ENCODE measurements at regions not wholly inside any gene's neighbourhood (a gene's known extent, or its start where the extent isn't known, plus 50 kb on each side); places are given as distances from the start of the nearest gene placed in this dataset.

GRCh38 chr20:39135885-39136544, 173.9 kb downstream of the DHX35 start:
- H3K4me3 ChIP-seq (ENCODE audit: low read depth, low read length) = no peak overlapping the region
- no peak for TF ChIP-seq CTCF (IDR thresholded peaks at IDR 0.05; ENCODE audit: control insufficient read depth, extremely low read depth, insufficient read depth)
- no peak for DNase-seq (ENCODE audit: low read depth)

DNA sequence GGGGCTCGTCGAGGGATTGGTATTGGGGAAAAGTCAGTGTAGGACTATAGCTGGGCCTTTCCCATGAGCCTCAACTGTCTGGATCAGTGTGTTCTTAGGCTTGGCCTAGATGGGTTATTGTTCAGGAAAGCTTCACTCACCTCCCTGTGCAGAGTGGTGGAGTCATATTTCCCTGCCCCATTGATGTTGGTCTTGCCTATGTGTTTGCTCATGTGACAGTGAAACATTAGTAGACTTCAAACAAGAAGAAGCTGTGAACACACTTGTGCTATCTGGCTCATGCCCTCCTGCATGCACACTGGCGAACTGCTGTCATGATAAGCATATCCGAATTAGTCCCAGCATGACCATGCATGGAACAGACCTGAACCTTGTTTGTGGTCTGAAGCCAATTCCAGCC, 171.1 kb downstream of the DHX35 start:
- no peak for DNase-seq (ENCODE audit: low read depth)
- TF ChIP-seq CTCF (IDR thresholded peaks at IDR 0.05; ENCODE audit: control insufficient read depth, extremely low read depth, insufficient read depth) = no peak
- H3K4me3 ChIP-seq (ENCODE audit: low read depth, low read length) = no peak overlapping the region

DNA sequence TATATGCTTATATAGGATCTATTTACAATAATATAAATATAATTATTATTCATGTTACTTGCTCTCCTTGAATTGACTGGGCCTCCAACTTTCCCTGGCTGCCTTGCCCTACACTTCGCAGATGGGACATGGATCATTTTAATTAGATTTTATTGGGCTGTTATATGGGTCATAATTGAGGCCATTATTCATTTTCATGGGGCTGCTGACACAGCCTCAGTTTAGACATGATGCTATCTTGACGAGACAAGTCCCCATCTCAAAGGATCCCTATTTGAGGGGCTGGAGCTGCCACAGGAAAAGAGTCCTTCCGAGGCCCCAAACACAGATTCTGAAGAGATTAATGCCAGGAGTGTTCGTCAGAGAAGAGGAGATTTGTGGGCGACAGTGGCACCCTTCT, 170.4 kb downstream of the DHX35 start:
- DNase-seq (ENCODE audit: low read depth) = no peak
- no peak for TF ChIP-seq CTCF (IDR thresholded peaks at IDR 0.05; ENCODE audit: control insufficient read depth, extremely low read depth, insufficient read depth)
- H3K4me3 ChIP-seq (ENCODE audit: low read depth, low read length) = no peak overlapping the region

DNA sequence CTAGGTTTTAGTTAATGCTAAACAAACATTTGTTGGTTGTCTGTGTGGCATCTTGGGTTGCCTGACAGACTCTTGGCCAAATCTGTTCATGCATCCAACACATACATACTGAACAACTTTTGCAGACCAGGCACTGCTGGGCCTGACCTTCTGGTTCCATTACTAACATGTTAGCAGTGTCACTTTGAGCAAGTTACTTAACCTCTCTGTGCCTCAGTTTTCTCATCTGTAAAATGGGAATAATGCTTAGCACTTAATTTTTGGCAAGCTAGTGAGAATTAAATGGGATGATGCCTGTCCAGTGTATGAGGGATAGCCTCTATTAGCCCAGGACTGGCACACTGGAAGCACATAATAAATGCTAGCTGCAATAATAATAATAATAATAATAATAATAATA, 169.9 kb downstream of the DHX35 start:
- DNase-seq (ENCODE audit: low read depth) = no peak
- no peak overlapping the region for H3K4me3 ChIP-seq (ENCODE audit: low read depth, low read length)
- TF ChIP-seq CTCF (IDR thresholded peaks at IDR 0.05; ENCODE audit: control insufficient read depth, extremely low read depth, insufficient read depth) = no peak

GRCh38 chr20:39130627-39131026, 168.5 kb downstream of the DHX35 start:
- no peak for DNase-seq (ENCODE audit: low read depth)
- no peak overlapping the region for H3K4me3 ChIP-seq (ENCODE audit: low read depth, low read length)
- TF ChIP-seq CTCF (IDR thresholded peaks at IDR 0.05; ENCODE audit: control insufficient read depth, extremely low read depth, insufficient read depth) = no peak

DNA sequence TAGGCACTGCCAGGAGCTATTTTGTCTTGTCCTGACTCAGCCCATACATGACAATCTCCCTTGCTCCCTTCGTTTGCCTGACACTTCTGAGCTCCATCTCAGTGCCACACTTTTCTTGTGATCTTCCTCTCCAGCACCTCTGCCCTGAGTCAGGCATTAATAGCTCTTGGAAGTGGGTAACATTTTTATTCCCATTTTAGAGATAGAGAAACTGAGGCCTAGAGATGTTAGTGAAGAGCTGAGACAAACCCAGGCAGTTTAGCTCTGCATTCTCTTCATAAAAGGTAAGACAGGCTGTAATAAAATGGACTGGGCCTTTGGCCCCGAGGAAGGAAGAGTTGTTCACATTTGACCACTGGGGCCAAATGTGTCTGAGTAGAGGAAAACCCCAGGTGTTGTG, 167.4 kb downstream of the DHX35 start:
- H3K4me3 ChIP-seq (ENCODE audit: low read depth, low read length) = no peak overlapping the region
- TF ChIP-seq CTCF (IDR thresholded peaks at IDR 0.05; ENCODE audit: control insufficient read depth, extremely low read depth, insufficient read depth) = no peak
- DNase-seq (ENCODE audit: low read depth) = no peak

- DNase-seq (ENCODE audit: low read depth) = no peak
- no peak for TF ChIP-seq CTCF (IDR thresholded peaks at IDR 0.05; ENCODE audit: control insufficient read depth, extremely low read depth, insufficient read depth)
- no peak overlapping the region for H3K4me3 ChIP-seq (ENCODE audit: low read depth, low read length)
Measured at GRCh38 chr20:39124064-39124463, 161.9 kb downstream of the DHX35 start.
